Uterus (tissue), 2 donors: ENCODE measurements at regions not wholly inside any gene's neighbourhood (a gene's known extent, or its start where the extent isn't known, plus 50 kb on each side); places are given as distances from the start of the nearest gene placed in this dataset.

Source experiments
- POLR2A ChIP-seq, 2 donors: fragments of 450-650 bp; IDR thresholded peaks; one replicate each; pipeline ENCODE4 v1.6.1; 2016; ENCODE audit warnings: antibody characterized with exemption in 2 of 2, mild to moderate bottlenecking in 1 of 2, moderate library complexity in 1 of 2
- TF ChIP-seq, protein P1 (sequence below), 4 experiments: fragments of 200-600 bp in 2 of 4; fragments of 450-650 bp in 2 of 4; sonication (generic) in 2 of 4; IDR thresholded peaks; one replicate each; pipeline ENCODE4 v1.5.1; 2016 to 2019; ENCODE audit warnings: antibody characterized with exemption in 4 of 4, mild to moderate bottlenecking in 2 of 4, moderate library complexity in 1 of 4

DNA sequence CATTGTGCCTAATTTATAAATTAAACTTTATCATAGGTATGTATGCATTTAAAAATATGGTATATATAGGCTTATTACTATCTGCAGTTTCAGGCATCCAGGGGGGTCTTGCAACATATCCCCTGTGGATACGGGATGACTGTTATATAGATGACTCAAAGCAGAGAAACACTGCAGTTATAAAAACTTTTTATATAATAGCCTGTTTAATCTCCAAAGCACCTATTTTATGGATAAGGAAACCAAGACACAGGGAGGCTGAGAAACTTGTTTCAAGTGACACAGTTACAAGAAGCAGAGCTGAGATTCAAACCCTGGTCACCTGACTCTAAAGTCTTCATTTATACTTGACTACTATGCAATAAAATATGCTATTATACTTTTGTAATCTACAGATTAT, 897.7 kb downstream of the KCNA4 start:
- TF ChIP-seq, protein P1, sequence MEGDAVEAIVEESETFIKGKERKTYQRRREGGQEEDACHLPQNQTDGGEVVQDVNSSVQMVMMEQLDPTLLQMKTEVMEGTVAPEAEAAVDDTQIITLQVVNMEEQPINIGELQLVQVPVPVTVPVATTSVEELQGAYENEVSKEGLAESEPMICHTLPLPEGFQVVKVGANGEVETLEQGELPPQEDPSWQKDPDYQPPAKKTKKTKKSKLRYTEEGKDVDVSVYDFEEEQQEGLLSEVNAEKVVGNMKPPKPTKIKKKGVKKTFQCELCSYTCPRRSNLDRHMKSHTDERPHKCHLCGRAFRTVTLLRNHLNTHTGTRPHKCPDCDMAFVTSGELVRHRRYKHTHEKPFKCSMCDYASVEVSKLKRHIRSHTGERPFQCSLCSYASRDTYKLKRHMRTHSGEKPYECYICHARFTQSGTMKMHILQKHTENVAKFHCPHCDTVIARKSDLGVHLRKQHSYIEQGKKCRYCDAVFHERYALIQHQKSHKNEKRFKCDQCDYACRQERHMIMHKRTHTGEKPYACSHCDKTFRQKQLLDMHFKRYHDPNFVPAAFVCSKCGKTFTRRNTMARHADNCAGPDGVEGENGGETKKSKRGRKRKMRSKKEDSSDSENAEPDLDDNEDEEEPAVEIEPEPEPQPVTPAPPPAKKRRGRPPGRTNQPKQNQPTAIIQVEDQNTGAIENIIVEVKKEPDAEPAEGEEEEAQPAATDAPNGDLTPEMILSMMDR (IDR thresholded peaks at IDR 0.05): no peak
- no peak for TF ChIP-seq POLR2A (IDR thresholded peaks at IDR 0.05)
